GM23248 (cell line): ENCODE measurements at regions not wholly inside any gene's neighbourhood (a gene's known extent, or its start where the extent isn't known, plus 50 kb on each side); places are given as distances from the start of the nearest gene placed in this dataset.

Experiments
- EZH2 ChIP-seq: fragments of 200-600 bp; sonication (generic); IDR thresholded peaks from 2 replicates; pipeline ENCODE4 v1.6.1; 2018; ENCODE audit warnings: antibody characterized with exemption, mild to moderate bottlenecking; ENCODE audit not compliant: insufficient read depth, poor library complexity, severe bottlenecking
- EZH2phosphoT487 ChIP-seq: fragments of 200-600 bp; sonication (generic); IDR thresholded peaks from 2 replicates; pipeline ENCODE4 v1.6.1; 2018; ENCODE audit warnings: antibody characterized with exemption, moderate library complexity, mild to moderate bottlenecking, low read depth; ENCODE audit not compliant: insufficient read depth

DNA sequence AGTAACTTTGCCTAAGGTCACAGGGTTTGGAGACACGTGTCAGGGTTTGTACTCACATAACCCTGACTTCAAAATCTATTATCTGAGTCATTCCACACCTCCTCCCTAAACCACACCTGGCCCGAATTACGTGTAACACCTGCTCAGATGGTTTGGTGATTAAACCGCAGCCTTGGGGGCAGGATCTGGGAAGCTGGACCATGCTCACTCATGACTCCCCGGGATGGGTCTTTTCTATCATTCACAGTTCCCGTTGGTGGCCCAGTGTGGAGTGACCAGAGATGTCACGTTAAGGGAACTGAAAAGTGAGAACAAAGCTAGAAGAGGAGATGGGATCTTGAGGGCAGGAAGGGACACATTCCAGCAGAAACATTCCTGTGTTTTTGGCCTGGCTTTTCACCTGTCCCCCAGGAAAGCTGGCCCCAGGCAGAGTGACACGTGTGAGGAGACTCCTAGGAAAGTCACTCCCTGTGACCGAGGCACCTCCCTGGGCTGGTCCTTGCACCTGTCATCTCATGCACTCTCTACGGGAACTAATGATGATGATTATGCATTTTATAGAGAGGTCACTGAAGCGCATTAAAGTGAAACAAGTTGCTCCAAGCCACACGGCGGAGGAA is 75.4 kb upstream of the POMGNT2 start:
- TF ChIP-seq EZH2 (no peak), EZH2phosphoT487 (no peak)
